ENCODE measurements at regions not wholly inside any gene's neighbourhood (a gene's known extent, or its start where the extent isn't known, plus 50 kb on each side); places are given as distances from the start of the nearest gene placed in this dataset.

DNA sequence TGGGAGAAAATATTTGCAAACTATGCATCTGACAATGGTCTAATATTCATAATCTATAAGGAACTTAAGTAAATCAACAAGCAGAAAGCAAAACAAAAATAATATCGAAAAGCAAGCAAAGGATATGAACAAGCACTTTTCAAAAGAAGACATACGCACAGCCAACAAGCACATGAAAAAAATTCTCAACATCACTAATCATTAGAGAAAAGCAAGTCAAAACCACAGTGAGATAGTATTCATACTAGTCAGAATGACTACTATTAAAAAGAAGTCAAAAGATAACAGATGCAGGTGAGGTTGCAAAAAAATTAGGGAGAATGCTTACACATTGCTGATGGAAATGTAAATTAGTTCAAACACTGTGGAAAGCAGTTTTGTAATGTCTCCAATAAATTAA is 410.2 kb downstream of the MMUT start:
- TF ChIP-seq, protein P1, sequence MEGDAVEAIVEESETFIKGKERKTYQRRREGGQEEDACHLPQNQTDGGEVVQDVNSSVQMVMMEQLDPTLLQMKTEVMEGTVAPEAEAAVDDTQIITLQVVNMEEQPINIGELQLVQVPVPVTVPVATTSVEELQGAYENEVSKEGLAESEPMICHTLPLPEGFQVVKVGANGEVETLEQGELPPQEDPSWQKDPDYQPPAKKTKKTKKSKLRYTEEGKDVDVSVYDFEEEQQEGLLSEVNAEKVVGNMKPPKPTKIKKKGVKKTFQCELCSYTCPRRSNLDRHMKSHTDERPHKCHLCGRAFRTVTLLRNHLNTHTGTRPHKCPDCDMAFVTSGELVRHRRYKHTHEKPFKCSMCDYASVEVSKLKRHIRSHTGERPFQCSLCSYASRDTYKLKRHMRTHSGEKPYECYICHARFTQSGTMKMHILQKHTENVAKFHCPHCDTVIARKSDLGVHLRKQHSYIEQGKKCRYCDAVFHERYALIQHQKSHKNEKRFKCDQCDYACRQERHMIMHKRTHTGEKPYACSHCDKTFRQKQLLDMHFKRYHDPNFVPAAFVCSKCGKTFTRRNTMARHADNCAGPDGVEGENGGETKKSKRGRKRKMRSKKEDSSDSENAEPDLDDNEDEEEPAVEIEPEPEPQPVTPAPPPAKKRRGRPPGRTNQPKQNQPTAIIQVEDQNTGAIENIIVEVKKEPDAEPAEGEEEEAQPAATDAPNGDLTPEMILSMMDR (IDR thresholded peaks at IDR 0.05; ENCODE audit: low read depth, low read length), result no peak
- H3K27ac ChIP-seq, result no peak overlapping the region
- no peak overlapping the region for H3K4me3 ChIP-seq (ENCODE audit: low read depth, low read length)
- no peaks in the 10 kb centered on the region for H3K27me3 ChIP-seq (ENCODE audit: insufficient read depth, low read depth, severe bottlenecking)
- no peaks in the 10 kb centered on the region for H3K36me3 ChIP-seq
- DNase-seq, result no peak
- no peaks in the 10 kb centered on the region for H3K9me3 ChIP-seq (ENCODE audit: severe bottlenecking)

DNA sequence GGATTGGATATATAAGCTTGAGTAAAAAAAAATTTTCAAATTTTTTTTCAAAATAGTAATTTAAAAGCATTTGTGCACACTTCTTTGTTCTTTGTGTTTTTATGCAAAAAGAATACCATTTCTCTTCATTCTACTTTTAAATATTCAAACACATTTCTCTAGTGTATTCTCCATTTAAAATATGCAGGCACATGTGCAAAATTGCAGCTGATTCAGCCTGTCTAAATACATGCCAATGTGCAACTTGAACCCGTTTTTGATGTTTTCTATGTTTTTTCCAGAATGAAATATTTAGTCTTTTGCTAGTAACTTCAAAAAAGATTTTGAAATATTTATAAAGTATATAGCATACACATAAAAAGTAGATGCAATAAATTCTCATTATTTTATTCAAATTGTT is 411.8 kb downstream of the MMUT start:
- TF ChIP-seq, protein P1 (IDR thresholded peaks at IDR 0.05; ENCODE audit: low read depth, low read length), result no peak

DNA sequence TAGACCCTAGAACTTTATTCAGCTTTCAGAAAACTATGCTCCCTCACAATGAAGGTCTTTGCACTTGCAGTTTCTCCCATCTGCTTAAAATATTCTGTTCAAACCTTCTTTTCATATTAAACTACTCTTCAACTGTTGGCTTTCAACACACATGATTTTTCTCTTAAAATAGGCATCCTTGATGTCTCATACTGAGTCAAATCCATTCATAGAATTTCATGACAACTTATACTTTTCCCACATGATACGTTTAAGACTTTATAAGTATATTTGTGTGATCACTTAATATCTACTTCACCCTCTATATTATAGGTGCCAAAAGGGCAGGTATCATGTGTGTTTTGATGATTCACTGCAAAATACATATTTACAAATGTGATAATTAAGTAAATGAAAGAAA is 412.5 kb downstream of the MMUT start:
- H3K9me3 ChIP-seq (ENCODE audit: severe bottlenecking), result no peaks in the 10 kb centered on the region
- no peaks in the 10 kb centered on the region for H3K36me3 ChIP-seq
- H3K27me3 ChIP-seq (ENCODE audit: insufficient read depth, low read depth, severe bottlenecking), result no peaks in the 10 kb centered on the region
- H3K4me3 ChIP-seq (ENCODE audit: low read depth, low read length), result no peak overlapping the region
- TF ChIP-seq, protein P1 (IDR thresholded peaks at IDR 0.05; ENCODE audit: low read depth, low read length), result no peak
- no peak for DNase-seq
- H3K27ac ChIP-seq, result no peak overlapping the region

More for the DNA sequence above, 411.8 kb downstream of the MMUT start:
- Histone ChIP-seq H3K9me3 (ENCODE audit: severe bottlenecking) (no peaks in the 10 kb centered on the region), H3K27ac (no peak overlapping the region), H3K36me3 (no peaks in the 10 kb centered on the region), H3K27me3 (ENCODE audit: insufficient read depth, low read depth, severe bottlenecking) (no peaks in the 10 kb centered on the region), H3K4me3 (ENCODE audit: low read depth, low read length) (no peak overlapping the region)
- no peak for DNase-seq

DNA sequence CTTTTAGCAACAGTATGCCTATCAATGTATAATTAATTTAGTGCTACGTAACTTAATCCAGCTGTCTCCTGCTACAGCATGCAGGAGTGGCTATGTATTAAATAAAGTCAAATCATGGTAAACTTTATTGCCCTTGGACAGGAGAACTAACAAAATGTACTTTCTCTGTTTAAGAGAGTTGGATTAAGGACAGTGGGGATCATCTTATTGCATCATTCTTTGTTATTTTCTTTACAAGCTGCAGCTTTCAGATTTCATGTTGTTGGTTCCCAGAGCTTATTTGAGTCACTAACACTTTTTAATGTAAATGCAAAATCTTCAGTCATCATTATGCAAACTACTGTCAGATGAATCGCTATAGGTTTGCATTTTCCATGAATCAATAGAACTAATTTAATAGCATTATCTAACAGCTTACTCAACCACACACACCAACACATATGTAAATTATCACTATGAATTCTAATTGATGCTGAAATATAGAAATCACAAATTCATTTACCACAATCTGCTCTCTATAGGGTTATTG is 424.7 kb downstream of the MMUT start:
- Histone ChIP-seq H3K4me3 (ENCODE audit: low read depth, low read length) (no peak overlapping the region), H3K27ac (no peak overlapping the region), H3K27me3 (ENCODE audit: insufficient read depth, low read depth, severe bottlenecking) (no peaks in the 10 kb centered on the region), H3K9me3 (ENCODE audit: severe bottlenecking) (no peaks in the 10 kb centered on the region), H3K36me3 (no peaks in the 10 kb centered on the region)
- no peak for DNase-seq
- TF ChIP-seq, protein P1 (IDR thresholded peaks at IDR 0.05; ENCODE audit: low read depth, low read length), result no peak

DNA sequence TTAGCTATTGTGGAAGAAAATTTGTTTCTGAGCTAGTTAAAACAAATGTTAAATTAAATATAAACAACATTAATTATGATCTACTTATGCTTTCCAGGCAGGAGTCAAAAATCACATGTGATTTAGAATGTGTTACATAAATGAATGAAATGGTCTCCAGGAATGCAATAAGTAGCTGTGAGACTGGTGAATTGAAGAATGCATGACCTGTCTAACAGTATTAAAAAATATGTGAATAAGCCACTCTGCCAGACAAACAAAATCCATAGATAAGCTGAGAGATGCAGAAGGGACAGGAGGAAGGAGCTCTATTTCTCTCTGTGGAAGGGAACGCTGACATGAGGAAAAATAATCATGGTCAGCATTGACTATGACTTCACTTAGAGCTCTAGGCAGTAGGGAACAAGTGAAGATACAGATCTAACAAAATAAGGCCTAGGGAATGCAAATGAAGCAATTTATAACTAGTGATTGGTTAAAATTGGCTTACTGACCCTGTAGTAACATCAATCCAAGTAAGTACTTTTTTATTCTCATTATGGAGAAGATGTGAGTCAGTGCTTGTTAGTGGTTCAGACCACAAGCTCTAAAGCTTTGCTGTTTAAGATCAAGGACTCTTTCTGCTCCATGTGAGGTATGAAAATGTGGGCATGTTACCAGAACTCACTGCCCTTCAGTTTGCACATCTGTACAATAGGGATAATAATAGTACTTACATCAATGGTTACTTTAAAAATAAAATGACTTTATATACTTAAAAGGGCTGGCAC is 432.6 kb downstream of the MMUT start:
- Histone ChIP-seq H3K27ac (no peak overlapping the region), H3K36me3 (no peaks in the 10 kb centered on the region), H3K4me3 (ENCODE audit: low read depth, low read length) (no peak overlapping the region), H3K27me3 (ENCODE audit: insufficient read depth, low read depth, severe bottlenecking) (no peaks in the 10 kb centered on the region), H3K9me3 (ENCODE audit: severe bottlenecking) (no peaks in the 10 kb centered on the region)
- TF ChIP-seq, protein P1 (IDR thresholded peaks at IDR 0.05; ENCODE audit: low read depth, low read length), result no peak
- no peak for DNase-seq

Measured in WERI-Rb-1 (cell line).